SKM-1 treated with dmso at 0.1 percent for 144 hours (cell line): ENCODE measurements at regions not wholly inside any gene's neighbourhood (a gene's known extent, or its start where the extent isn't known, plus 50 kb on each side); places are given as distances from the start of the nearest gene placed in this dataset.

Source experiments
- DNase-seq: peaks from one replicate; lab custom pipeline; 2025; ENCODE audit not compliant: unreplicated experiment; lab: John Stamatoyannopoulos, UW

GRCh38 chrX:39318506-39319343 is 517.5 kb downstream of the MID1IP1 start:
- DNase-seq = no peak

- no peak for DNase-seq
These were observed 518.9 kb downstream of the MID1IP1 start for GRCh38 chrX:39320165-39320564.

- DNase-seq = no peak
These were observed 521.2 kb downstream of the MID1IP1 start for GRCh38 chrX:39322496-39322895.

- no peak for DNase-seq
These were observed 523.1 kb downstream of the MID1IP1 start for GRCh38 chrX:39324233-39324930.

GRCh38 chrX:39327255-39327654 is 526.0 kb downstream of the MID1IP1 start:
- no peak for DNase-seq

- DNase-seq = no peak
These were observed 526.4 kb downstream of the MID1IP1 start for GRCh38 chrX:39327705-39328104.

GRCh38 chrX:39328661-39329060 is 527.4 kb downstream of the MID1IP1 start:
- DNase-seq = no peak

GRCh38 chrX:39331082-39331704 is 529.9 kb downstream of the MID1IP1 start:
- no peak for DNase-seq

GRCh38 chrX:39333451-39333850 is 532.2 kb downstream of the MID1IP1 start:
- no peak for DNase-seq

GRCh38 chrX:39335513-39336235 is 534.4 kb downstream of the MID1IP1 start:
- peak; percentile 61 for DNase-seq

- DNase-seq = no peak
These were observed 535.5 kb downstream of the MID1IP1 start for GRCh38 chrX:39336671-39337311.

- no peak for DNase-seq
These were observed 536.2 kb downstream of the MID1IP1 start for GRCh38 chrX:39337451-39337850.

- DNase-seq = no peak
These were observed 537.3 kb downstream of the MID1IP1 start for GRCh38 chrX:39338583-39338982.

GRCh38 chrX:39356119-39356807 is 555.0 kb downstream of the MID1IP1 start:
- no peak for DNase-seq

GRCh38 chrX:39360101-39360500 is 558.8 kb downstream of the MID1IP1 start:
- DNase-seq = no peak

GRCh38 chrX:39361736-39362135 is 560.5 kb downstream of the MID1IP1 start:
- DNase-seq = no peak

GRCh38 chrX:39367416-39367815 is 566.2 kb downstream of the MID1IP1 start:
- DNase-seq = no peak

- no peak for DNase-seq
These were observed 570.9 kb downstream of the MID1IP1 start for GRCh38 chrX:39372115-39372514.

- DNase-seq = no peak
These were observed 575.9 kb downstream of the MID1IP1 start for GRCh38 chrX:39377157-39377556.

GRCh38 chrX:39377773-39378172 is 576.5 kb downstream of the MID1IP1 start:
- DNase-seq = no peak
